ENCODE measurements at regions not wholly inside any gene's neighbourhood (a gene's known extent, or its start where the extent isn't known, plus 50 kb on each side); places are given as distances from the start of the nearest gene placed in this dataset.

DNA sequence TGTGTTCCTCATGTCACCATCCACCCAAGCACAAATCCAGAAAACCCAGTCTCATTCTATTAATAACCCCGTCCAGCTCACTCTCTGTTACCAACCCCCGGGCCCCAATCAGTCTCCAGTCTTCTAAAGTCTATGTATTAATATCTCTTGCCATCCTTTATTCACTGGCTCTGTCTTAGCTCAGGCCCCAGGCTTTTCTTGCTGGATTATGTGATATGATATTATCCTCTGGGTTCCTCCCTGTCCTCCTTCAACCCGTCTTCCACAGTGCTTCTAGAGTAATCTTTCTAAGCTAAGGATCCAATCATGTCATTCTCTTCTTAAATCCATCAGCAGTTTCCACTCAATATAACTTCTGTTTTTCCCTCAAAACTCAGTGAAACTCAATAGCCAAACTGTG, 240.5 kb upstream of the OSR1 start:
- no peak overlapping the region for H3K9ac ChIP-seq (ENCODE audit: low read length)
- H3F3A ChIP-seq (ENCODE audit: insufficient read depth, low read length), result no peaks in the 10 kb centered on the region
- H2AFZ ChIP-seq (ENCODE audit: low read length), result no peak overlapping the region
- H3K36me3 ChIP-seq (replicated peaks; ENCODE audit: insufficient read depth, low read length), result no peaks in the 10 kb centered on the region
- H3K27me3 ChIP-seq (replicated peaks; ENCODE audit: insufficient read depth, low read length), result no peaks in the 10 kb centered on the region
- H3K4me3 ChIP-seq (ENCODE audit: low read length), result no peak overlapping the region
- no peak overlapping the region for H3K27ac ChIP-seq (ENCODE audit: low read length)
- H3K9me3 ChIP-seq (replicated peaks; ENCODE audit: insufficient read depth, low read length), result no peaks in the 10 kb centered on the region
- H3K4me2 ChIP-seq (ENCODE audit: low read depth, low read length), result no peak overlapping the region
- DNase-seq, result no peak
- H4K20me1 ChIP-seq (ENCODE audit: insufficient read depth, low read length), result no peaks in the 10 kb centered on the region
- H3K79me2 ChIP-seq (ENCODE audit: low read length), result no peaks in the 10 kb centered on the region
- no peaks in the 10 kb centered on the region for H3K9me2 ChIP-seq (replicated peaks; ENCODE audit: insufficient read depth, low read length)
- no peaks in the 10 kb centered on the region for H3K4me1 ChIP-seq (ENCODE audit: low read length)
- TF ChIP-seq EZH2phosphoT487 (IDR thresholded peaks at IDR 0.05; ENCODE audit: low read length), result no peak
- TF ChIP-seq, protein P1, sequence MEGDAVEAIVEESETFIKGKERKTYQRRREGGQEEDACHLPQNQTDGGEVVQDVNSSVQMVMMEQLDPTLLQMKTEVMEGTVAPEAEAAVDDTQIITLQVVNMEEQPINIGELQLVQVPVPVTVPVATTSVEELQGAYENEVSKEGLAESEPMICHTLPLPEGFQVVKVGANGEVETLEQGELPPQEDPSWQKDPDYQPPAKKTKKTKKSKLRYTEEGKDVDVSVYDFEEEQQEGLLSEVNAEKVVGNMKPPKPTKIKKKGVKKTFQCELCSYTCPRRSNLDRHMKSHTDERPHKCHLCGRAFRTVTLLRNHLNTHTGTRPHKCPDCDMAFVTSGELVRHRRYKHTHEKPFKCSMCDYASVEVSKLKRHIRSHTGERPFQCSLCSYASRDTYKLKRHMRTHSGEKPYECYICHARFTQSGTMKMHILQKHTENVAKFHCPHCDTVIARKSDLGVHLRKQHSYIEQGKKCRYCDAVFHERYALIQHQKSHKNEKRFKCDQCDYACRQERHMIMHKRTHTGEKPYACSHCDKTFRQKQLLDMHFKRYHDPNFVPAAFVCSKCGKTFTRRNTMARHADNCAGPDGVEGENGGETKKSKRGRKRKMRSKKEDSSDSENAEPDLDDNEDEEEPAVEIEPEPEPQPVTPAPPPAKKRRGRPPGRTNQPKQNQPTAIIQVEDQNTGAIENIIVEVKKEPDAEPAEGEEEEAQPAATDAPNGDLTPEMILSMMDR (IDR thresholded peaks at IDR 0.05; ENCODE audit: low read length), result no peak
- TF ChIP-seq EZH2 (optimal IDR thresholded peaks at IDR 0.05; ENCODE audit: low read depth, low read length), result no peak

- Histone ChIP-seq H4K20me1 (ENCODE audit: insufficient read depth, low read length) (no peaks in the 10 kb centered on the region), H3K27ac (ENCODE audit: low read length) (no peak overlapping the region), H3K9me2 (replicated peaks; ENCODE audit: insufficient read depth, low read length) (no peaks in the 10 kb centered on the region), H3K4me3 (ENCODE audit: low read length) (no peak overlapping the region), H3K9ac (ENCODE audit: low read length) (no peak overlapping the region), H3K4me2 (ENCODE audit: low read depth, low read length) (no peak overlapping the region), H3K27me3 (replicated peaks; ENCODE audit: insufficient read depth, low read length) (no peaks in the 10 kb centered on the region), H2AFZ (ENCODE audit: low read length) (no peak overlapping the region), H3K9me3 (replicated peaks; ENCODE audit: insufficient read depth, low read length) (no peaks in the 10 kb centered on the region), H3K79me2 (ENCODE audit: low read length) (no peaks in the 10 kb centered on the region), H3K36me3 (replicated peaks; ENCODE audit: insufficient read depth, low read length) (no peaks in the 10 kb centered on the region), H3F3A (ENCODE audit: insufficient read depth, low read length) (no peaks in the 10 kb centered on the region), H3K4me1 (ENCODE audit: low read length) (no peaks in the 10 kb centered on the region)
- no peak for DNase-seq
- TF ChIP-seq EZH2 (optimal IDR thresholded peaks at IDR 0.05; ENCODE audit: low read depth, low read length) (no peak), EZH2phosphoT487 (IDR thresholded peaks at IDR 0.05; ENCODE audit: low read length) (no peak)
- TF ChIP-seq, protein P1 (IDR thresholded peaks at IDR 0.05; ENCODE audit: low read length), result no peak
These were observed 233.8 kb upstream of the OSR1 start for GRCh38 chr2:19592197-19592596.

GRCh38 chr2:19589791-19590190, 231.4 kb upstream of the OSR1 start:
- H3K9ac ChIP-seq (ENCODE audit: low read length), result no peak overlapping the region
- no peak overlapping the region for H3K4me3 ChIP-seq (ENCODE audit: low read length)

More at GRCh38 chr2:19589791-19590190, 231.4 kb upstream of the OSR1 start:
- Histone ChIP-seq H3K4me2 (ENCODE audit: low read depth, low read length) (no peak overlapping the region), H3K27ac (ENCODE audit: low read length) (no peak overlapping the region), H4K20me1 (ENCODE audit: insufficient read depth, low read length) (no peaks in the 10 kb centered on the region), H3K9me2 (replicated peaks; ENCODE audit: insufficient read depth, low read length) (no peaks in the 10 kb centered on the region), H3K79me2 (ENCODE audit: low read length) (no peaks in the 10 kb centered on the region), H3K36me3 (replicated peaks; ENCODE audit: insufficient read depth, low read length) (no peaks in the 10 kb centered on the region), H2AFZ (ENCODE audit: low read length) (no peak overlapping the region), H3F3A (ENCODE audit: insufficient read depth, low read length) (no peaks in the 10 kb centered on the region), H3K9me3 (replicated peaks; ENCODE audit: insufficient read depth, low read length) (no peaks in the 10 kb centered on the region), H3K27me3 (replicated peaks; ENCODE audit: insufficient read depth, low read length) (no peaks in the 10 kb centered on the region), H3K4me1 (ENCODE audit: low read length) (no peaks in the 10 kb centered on the region)
- DNase-seq, result no peak
- TF ChIP-seq, protein P1 (IDR thresholded peaks at IDR 0.05; ENCODE audit: low read length), result no peak
- TF ChIP-seq EZH2phosphoT487 (IDR thresholded peaks at IDR 0.05; ENCODE audit: low read length) (no peak), EZH2 (optimal IDR thresholded peaks at IDR 0.05; ENCODE audit: low read depth, low read length) (no peak)

Data from MM.1S (cell line).